Nucleus accumbens (tissue), 56 donors: ENCODE measurements at regions not wholly inside any gene's neighbourhood (a gene's known extent, or its start where the extent isn't known, plus 50 kb on each side); places are given as distances from the start of the nearest gene placed in this dataset.
"Not testable (repeated sequence)": the region's sequence is repeated elsewhere in the genome, so short reads cannot be mapped to it uniquely, and the experiment has no call there.

Experiments
- DNase-seq, 56 donors: peaks; one replicate each; lab custom pipeline; 2025; lab: John Stamatoyannopoulos, UW

DNA sequence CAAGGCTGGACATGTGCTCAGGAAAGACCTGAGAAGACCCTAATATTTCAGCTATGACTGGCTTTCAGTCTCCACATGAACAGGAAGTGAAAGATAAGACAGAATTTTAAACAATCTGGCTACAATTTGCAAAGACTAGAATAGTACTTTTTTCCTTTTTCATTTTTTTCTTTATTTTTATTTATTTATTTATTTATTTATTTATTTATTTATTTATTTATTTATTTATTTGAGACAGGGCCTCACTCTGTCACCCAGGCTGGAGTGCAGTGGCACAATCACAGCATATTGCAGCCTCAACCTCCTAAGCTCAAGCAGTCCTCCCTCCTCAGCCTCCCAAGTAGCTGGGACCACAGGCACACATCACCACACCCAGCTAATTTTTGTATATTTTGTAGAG, 61.1 kb upstream of the PHF6 start:
- not testable (repeated sequence) for DNase-seq

DNA sequence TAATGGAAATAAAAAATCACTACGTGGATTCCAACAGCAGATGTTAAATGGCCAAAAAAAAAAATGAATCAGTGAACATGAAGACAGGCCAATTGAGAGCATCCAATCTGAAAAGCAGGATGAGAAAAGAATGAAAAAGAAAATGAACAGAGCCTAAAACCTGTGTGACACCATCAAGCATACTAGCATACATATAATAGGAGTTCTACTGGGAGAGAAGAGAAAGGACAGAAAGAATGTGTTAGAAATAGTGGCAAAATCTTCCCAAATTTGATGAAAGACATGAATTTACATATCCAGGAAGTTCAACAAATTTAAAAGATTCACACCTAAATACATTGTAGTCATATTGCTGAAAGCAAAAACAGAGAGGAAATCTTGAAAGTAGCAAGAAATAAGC, 59.7 kb upstream of the PHF6 start:
- DNase-seq, result no peak

- DNase-seq, result peak in 1 of 56 donors; percentile 0
These were observed 57.2 kb upstream of the PHF6 start for GRCh38 chrX:134315866-134316265.
